ENCODE measurements at regions not wholly inside any gene's neighbourhood (a gene's known extent, or its start where the extent isn't known, plus 50 kb on each side); places are given as distances from the start of the nearest gene placed in this dataset.

- H3K4me1 ChIP-seq: no peaks in the 10 kb centered on the region
- TF ChIP-seq CTCF (IDR thresholded peaks at IDR 0.05) (no peak), POLR2A (IDR thresholded peaks at IDR 0.05) (no peak)
- no peaks in the 10 kb centered on the region for H3K27me3 ChIP-seq
- no peak overlapping the region for H3K27ac ChIP-seq
- no peaks in the 10 kb centered on the region for H3K36me3 ChIP-seq
- no peak for DNase-seq
- peaks cover 0 to under 1% (median 0%) of the 10 kb centered on the region in 4 donors for H3K9me3 ChIP-seq
- H3K4me3 ChIP-seq: no peak overlapping the region
These were observed 195.0 kb downstream of the CYP26B1 start for GRCh38 chr2:71952572-71953188.

- Histone ChIP-seq H3K4me3 (no peak overlapping the region), H3K27me3 (no peaks in the 10 kb centered on the region), H3K4me1 (no peaks in the 10 kb centered on the region), H3K27ac (no peak overlapping the region), H3K36me3 (no peaks in the 10 kb centered on the region), H3K9me3 (no peaks in the 10 kb centered on the region)
- TF ChIP-seq POLR2A (IDR thresholded peaks at IDR 0.05) (no peak), CTCF (IDR thresholded peaks at IDR 0.05) (no peak)
- DNase-seq: no peak
These were observed 195.8 kb downstream of the CYP26B1 start for GRCh38 chr2:71951718-71952404.

- no peak for DNase-seq
- Histone ChIP-seq H3K4me3 (no peak overlapping the region), H3K27ac (no peak overlapping the region), H3K27me3 (no peaks in the 10 kb centered on the region), H3K36me3 (no peaks in the 10 kb centered on the region), H3K4me1 (no peaks in the 10 kb centered on the region), H3K9me3 (no peaks in the 10 kb centered on the region)
- TF ChIP-seq POLR2A (IDR thresholded peaks at IDR 0.05) (no peak), CTCF (IDR thresholded peaks at IDR 0.05) (no peak)
These were observed 196.6 kb downstream of the CYP26B1 start for GRCh38 chr2:71951083-71951468.

GRCh38 chr2:71950256-71951082 is 197.2 kb downstream of the CYP26B1 start:
- H3K9me3 ChIP-seq: no peaks in the 10 kb centered on the region
- H3K27ac ChIP-seq: no peak overlapping the region
- no peaks in the 10 kb centered on the region for H3K27me3 ChIP-seq
- DNase-seq: no peak
- H3K4me1 ChIP-seq: no peaks in the 10 kb centered on the region
- TF ChIP-seq CTCF (IDR thresholded peaks at IDR 0.05) (no peak), POLR2A (IDR thresholded peaks at IDR 0.05) (no peak)
- H3K4me3 ChIP-seq: no peak overlapping the region
- H3K36me3 ChIP-seq: no peaks in the 10 kb centered on the region

GRCh38 chr2:71949537-71949798 is 198.2 kb downstream of the CYP26B1 start:
- Histone ChIP-seq H3K27ac (no peak overlapping the region), H3K36me3 (no peaks in the 10 kb centered on the region), H3K4me3 (no peak overlapping the region), H3K27me3 (no peaks in the 10 kb centered on the region), H3K9me3 (no peaks in the 10 kb centered on the region), H3K4me1 (no peaks in the 10 kb centered on the region)
- no peak for DNase-seq
- TF ChIP-seq CTCF (IDR thresholded peaks at IDR 0.05) (no peak), POLR2A (IDR thresholded peaks at IDR 0.05) (no peak)

Data from Peyer's patch (tissue), 4 donors.